GM19438 (cell line): ENCODE measurements at regions not wholly inside any gene's neighbourhood (a gene's known extent, or its start where the extent isn't known, plus 50 kb on each side); places are given as distances from the start of the nearest gene placed in this dataset.
A peak's percentile ranks its signal among the peaks of the same experiment; 100 is the strongest.

Source experiments
- ATAC-seq: cut with Tn5 transposase; IDR thresholded peaks from one replicate; pipeline ENCODE4 v1.9.1; 2021; ENCODE audit warnings: low read depth; ENCODE audit not compliant: unreplicated experiment

DNA sequence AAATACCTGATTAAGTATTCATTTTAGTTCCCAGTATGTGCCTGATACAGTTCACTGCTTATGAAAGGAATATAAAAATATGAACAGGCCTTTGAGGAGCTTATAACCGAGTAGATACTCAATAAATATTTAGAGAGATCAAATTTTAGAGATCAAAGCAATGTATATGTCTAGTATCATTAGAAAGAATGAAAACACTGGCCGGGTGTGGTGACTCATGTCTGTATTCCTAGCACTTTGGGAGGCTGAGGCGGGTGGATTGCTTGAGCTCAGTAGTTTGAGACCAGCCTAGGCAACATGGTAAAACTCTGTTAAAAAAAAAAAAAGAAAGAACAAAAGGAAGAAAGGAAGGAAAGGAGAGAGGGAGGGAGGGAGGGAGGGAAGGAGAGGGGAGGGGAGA lies 113.2 kb upstream of the EEA1 start:
- no peak for ATAC-seq

GRCh38 chr12:93042684-93043083 lies 113.6 kb upstream of the EEA1 start:
- no peak for ATAC-seq

DNA sequence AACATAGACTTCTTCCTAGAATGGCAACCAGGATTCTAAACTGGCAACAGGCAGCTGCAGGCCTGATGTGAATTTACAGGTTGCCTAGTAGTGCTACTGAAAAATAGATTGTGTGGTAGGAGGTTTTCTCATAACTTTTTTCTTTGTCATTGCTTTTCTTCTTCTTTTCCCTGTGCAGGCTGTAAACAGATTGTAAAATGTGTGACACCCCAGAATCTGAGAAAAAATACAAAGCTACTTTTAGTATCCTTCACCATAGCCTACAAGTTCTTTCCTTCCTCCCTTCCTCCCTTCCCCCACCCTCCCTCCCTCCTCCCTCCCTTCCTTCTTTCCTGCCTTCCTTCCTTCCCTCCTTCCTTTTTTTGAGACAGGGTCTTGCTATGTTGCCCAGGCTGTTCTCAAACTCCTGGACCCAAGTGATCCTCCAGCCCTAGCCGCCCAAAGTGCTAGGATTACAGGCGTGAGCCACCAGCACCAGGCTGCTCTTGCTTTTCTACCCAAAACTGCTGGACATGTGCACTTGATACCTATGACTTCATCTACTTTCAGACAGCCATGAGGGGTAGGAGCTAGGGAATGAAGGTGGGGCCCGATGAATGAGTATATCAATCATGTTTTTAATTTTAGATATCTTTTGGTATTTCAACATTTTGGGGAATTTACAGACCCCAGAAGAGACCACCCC lies 114.2 kb upstream of the EEA1 start:
- no peak for ATAC-seq

DNA sequence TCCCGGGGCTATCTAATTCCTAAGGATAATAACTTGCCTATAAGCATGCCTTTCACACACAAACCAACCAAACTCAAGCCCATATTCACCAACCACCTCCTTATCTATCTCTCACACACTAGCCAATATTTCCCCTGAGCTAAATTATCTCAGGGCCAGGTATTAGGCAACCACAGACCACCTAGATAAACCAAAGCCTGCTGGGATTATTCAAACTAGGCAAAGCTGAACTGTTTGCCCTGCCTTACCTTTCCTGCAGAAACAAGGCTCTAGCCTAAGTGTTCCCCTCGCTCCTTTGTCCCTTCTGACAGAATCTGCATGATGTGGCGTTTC lies 114.7 kb upstream of the EEA1 start:
- no peak for ATAC-seq

GRCh38 chr12:93047118-93047517 lies 118.0 kb upstream of the EEA1 start:
- ATAC-seq = no peak

GRCh38 chr12:93048656-93049055 lies 119.6 kb upstream of the EEA1 start:
- ATAC-seq = no peak

DNA sequence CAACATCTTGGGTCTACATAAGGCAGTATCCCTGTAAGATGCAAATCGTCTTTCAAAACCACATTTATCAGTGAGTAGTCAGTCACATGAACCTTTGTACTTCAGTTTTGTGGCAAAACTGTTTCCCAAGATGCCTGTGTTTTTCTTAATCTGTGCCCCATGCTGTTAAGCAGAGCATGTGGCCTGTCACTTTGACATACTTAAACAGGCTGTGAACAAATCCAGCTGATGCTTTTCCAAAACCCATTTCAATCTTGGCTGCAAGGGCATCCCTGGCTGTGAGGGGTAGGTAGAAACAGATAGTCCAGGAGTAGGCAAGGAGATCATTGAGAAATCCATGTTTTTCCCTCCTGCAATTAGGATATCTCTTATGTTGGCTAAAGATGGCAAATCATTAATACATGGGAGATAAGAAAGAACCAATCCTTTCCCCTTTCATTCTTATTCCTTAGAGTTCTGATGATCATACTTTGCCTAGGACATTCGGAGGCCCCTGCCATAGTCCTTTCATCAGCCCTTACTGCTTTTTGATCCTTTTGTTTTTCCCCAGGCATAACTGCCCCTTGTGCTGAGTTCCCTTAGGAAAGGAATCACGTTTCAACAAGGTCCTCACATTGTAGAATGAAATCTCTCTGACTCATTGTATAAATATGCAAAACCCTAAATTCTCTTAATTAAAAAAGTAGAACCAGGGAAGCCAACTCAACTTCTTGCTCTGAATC lies 121.1 kb upstream of the EEA1 start:
- ATAC-seq = no peak

DNA sequence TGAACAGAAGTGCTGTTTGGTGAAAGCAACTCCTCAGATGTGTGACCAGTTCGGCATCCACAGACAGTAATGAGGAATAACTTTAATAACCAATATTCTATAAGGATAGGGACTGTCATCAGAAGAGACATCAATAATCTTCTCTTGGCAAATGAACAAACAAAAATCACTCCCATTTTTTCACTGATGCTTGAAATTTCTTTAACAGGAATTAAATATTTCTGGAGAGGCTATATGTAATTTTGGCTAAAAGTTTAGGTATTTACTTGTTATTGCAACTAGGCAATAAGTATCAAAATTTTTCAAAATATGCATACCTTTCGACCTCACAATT lies 121.6 kb upstream of the EEA1 start:
- no peak for ATAC-seq

- ATAC-seq = no peak
Observed at GRCh38 chr12:93054021-93054420, 124.9 kb upstream of the EEA1 start.

DNA sequence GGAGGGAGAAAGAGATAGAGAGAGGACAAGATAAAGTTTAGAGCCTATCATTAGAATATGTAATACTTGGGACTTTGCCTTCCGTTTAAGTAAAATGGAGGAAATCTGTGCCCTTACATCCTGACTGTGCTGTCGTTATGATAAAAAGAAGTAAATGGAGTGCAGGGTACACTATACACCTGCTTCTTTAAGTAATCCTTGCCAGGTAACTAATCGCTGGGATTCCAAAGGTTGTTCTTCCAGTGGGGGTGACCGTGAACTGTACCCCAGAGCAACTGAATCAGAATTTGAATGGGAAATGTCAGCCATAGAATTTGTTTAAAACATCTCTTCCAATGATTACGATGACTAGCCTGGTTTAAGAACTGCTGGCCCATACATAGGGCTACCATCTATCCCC lies 126.1 kb upstream of the EEA1 start:
- ATAC-seq = no peak

DNA sequence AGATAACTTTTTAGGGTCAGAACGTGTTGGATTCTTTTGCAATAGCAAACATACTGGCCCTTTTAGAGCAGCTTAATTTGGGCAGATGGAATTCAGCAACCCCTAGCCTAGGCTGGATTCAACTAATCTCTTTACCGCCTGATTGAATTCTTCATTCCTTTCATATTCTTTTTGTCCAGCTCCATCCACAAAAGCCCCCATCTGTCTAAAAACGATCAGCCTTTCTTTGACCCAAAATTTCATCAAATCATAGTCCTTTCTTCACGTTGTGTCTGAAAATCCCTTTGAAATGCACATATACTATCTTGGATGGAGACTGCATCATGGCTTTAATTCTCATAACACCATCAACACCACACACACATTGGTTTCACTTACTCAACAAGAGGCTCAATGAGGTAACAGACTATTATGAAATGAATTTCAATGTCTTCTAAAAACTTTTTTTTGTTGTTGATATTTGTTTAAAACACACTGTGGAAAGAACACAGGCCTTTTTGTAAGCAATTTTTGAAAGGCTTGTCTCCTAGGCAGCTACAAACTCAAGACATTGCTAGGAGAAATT lies 128.0 kb upstream of the EEA1 start:
- no peak for ATAC-seq

DNA sequence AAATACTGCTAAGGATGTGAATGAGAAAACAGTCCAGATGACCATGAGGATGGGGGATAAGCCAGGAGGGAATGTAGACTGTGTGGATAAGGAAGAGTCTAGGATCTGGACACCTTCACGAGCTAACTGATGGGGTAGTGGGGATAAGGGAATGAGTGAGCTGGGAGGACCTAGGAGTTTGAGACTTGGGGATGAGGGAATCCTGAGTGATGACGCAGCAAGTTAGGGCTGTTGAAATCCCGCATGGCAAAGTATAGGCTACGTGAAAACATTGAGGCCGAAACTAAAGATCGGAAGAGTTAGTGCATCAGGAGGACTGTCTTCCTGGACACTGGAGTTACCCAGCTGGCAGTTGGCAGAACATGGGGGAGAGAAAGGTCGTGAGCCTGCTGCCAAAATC lies 129.2 kb upstream of the EEA1 start:
- no peak for ATAC-seq

DNA sequence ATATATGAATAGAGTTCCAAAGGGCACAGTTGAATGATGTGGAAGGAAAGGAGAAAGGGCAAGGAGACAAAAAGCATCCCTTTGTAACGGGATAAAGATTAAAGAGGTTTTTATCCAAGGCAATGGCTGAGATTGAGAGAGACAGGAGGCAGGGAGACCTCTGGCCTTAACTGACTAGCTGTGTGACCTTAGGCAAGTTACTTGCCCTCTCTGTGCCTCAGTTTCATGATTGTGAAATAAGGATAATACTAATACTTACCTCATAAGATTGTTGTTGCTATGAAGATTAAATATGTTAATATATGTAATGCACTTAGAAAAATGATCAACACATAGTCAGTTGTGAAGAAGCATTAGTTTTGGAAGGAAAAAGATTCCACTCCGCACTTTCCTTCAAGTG lies 130.2 kb upstream of the EEA1 start:
- ATAC-seq = no peak

GRCh38 chr12:93059925-93060665 lies 131.0 kb upstream of the EEA1 start:
- ATAC-seq = peak; percentile 99

- peak; percentile 6 for ATAC-seq
Observed at GRCh38 chr12:93060666-93061472, 131.8 kb upstream of the EEA1 start.

DNA sequence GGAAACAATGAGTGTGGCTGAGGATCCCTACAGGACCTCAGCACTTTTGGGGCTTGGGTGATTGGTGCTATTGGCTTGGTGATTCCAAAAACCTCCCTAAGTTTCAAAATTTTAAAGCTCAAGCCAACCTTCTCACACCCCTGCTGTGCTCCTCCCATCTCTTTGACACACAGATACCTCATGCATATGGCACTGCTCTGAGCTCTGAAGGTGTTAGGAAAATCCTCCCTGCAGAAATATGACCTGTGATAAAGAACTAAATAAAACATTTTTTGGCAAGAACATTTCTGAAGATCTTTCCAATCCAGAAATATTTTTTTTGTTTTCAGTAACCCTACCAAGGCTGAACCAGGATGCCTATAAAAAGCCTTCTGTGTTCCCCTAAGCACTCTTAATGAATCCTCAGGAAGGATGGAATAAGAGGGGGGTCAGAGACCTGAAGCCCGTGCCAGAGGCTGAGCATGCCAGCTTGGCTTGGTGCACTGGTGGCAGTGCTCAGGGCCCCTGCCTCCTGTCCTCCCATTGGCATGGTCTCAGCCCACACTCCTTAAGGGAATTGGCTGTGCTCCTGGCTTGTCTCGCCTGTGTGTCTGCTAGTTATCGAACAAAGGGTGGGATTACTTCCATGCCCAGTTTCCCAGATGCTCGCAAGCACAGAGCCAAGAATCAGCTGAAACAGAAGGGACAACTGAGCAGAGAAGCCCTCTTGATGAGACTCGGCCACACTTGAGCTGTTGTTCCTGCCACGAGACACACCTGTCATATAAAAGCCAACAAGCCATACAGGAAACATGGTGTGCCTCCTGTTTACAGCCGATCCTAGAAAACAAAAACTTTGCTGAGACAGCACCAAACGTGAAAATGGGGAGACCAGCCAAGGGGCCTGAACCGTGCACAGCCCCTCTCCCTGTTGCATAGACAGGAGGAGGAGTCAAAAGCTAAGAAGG lies 132.7 kb upstream of the EEA1 start:
- ATAC-seq = no peak

DNA sequence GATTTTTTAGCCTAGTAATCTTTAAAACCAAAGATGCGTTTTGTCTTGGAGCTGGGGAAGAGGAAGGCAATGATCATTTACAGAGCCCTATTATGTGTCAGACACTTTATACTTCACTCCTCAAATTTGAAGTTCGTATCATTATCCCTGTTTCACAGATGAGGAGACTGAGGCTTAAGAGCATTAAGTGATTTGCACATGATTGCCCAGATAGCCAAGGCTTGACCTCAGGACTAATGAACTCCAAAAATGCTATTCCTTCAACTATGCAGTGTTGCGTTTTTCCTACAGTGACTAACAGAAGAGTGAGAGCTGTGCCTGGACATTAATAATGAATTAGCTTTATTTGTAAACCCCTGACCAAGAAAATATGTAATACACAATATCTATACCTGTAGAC lies 136.8 kb upstream of the EEA1 start:
- no peak for ATAC-seq

DNA sequence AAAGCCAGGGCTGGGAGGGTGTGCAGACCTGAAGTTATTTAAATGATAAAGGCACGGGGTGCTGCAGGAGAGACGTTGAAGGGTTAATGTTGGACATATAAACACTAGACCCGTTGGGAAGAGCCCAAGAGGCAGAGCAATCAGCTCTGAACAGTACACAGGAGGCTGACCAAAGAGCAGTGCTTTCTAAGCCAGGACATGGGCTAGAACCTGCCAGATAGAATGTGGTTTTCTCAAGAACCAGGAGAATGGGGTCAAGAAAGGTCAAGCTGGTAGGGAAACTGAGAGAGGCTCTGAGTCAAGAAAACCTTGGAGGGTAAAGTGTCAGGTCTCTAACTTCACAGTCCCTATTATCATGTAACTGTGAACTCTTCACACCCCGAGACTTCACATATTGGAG lies 143.2 kb upstream of the EEA1 start:
- ATAC-seq = no peak

GRCh38 chr12:93073324-93073723 lies 144.2 kb upstream of the EEA1 start:
- ATAC-seq = no peak

- no peak for ATAC-seq
Observed at GRCh38 chr12:93078059-93078458, 149.0 kb upstream of the EEA1 start.
